ENCODE measurements at regions not wholly inside any gene's neighbourhood (a gene's known extent, or its start where the extent isn't known, plus 50 kb on each side); places are given as distances from the start of the nearest gene placed in this dataset.

- DNase-seq: no peak
Measured at GRCh38 chr2:217289177-217289906, 429.5 kb upstream of the TNP1 start.

- no peak for DNase-seq
Measured at GRCh38 chr2:217288472-217289063, 428.7 kb upstream of the TNP1 start.

GRCh38 chr2:217286833-217287232 is 427.0 kb upstream of the TNP1 start:
- no peak for DNase-seq

DNA sequence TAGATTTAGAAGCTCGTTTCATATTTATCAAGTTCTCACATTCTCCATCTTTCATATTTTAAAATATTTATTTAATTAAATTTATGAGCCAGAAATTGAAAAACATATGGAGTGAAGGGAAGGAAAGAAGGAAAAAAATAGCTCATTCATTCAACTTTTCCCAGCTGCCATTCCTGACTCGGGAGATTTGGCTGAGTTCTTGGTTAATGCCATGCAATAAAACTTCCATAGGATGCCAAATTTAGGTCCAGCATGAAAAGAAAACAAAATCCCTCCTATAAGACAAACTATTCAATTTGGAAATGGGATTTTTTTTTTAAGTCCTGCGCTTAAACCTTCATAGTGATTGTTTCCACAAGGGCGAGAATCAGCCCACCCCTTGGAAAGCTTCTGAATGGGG is 426.1 kb upstream of the TNP1 start:
- no peak for DNase-seq

- DNase-seq: no peak
Measured at GRCh38 chr2:217283460-217283859, 423.6 kb upstream of the TNP1 start.

DNA sequence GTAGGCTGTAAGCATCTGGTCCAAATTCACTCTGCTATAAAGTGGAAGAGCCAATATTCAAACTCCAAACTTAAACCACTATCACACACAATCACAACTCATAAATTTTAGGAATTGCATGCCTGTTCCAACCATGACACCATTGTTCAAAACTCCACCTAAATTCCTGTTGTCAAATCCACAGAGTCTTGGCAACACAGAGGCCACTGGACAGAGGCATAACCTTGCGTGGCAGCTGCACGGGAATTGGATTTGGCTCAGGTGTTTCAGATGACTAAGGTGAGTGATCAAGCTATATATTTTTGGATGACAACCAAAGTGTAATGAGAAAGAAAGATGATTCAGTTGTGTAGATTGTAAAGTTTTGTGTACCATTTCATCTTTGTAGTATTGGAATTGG is 422.7 kb upstream of the TNP1 start:
- DNase-seq: no peak

GRCh38 chr2:217279556-217279955 is 419.7 kb upstream of the TNP1 start:
- DNase-seq: no peak

DNA sequence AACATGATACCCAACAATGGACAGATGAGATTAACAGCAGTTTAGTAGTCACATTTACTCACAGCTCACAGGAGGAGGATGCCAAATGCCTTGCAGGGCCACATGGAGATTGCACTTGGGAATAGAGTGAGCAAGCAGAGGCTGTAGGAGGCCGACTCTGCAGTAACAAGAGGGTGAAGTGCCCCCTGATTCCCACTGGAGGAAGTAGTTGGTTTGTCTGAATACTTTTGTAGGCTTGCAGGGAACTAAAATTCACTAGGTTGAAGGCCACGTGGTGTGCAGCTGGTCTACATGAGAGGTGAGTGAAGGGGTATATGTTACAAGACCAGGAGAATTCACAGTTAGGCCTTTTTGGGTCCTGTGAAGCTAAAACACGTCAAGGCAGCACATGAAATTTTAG is 419.3 kb upstream of the TNP1 start:
- DNase-seq: no peak

GRCh38 chr2:217277646-217278398 is 418.0 kb upstream of the TNP1 start:
- no peak for DNase-seq

DNA sequence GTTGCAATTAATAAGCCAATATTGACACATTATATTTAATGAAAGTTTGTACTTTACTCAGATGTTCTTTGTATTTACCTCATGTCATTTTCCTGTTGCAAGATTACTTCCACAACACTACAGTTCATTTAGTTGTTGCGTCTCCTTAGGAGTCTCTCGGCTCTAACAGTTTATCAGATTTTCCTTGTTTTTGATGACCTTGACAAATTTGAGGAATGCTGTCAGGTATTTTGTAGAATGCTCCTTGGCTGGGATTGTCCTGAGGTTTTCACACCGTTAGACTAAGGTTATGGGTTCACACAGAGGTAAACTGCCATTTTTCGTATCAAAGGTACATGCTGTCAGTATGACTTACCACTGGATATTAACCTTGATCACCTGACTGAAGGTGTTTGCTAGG is 416.6 kb upstream of the TNP1 start:
- no peak for DNase-seq

GRCh38 chr2:217275091-217275490 is 415.2 kb upstream of the TNP1 start:
- DNase-seq: no peak

DNA sequence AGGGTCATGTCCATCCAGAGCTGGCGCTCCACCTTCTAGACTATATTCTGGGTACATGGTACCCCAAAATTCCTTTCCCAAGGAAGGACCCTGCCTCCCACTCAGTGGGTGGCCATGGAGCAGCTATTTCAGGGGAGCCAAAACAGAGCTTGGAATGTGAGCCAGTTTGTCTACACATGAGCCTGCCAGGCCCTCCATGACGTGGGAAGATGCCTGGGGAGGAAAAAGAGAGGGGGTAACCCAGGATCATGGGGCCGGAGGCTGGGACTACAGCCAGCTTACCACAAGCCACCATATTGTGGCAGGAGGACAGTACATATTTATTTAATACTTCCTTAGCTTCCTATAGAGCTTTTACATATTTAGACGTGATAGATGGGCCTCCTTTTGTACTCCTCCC is 414.7 kb upstream of the TNP1 start:
- no peak for DNase-seq

GRCh38 chr2:217273851-217274250 is 414.0 kb upstream of the TNP1 start:
- DNase-seq: no peak

DNA sequence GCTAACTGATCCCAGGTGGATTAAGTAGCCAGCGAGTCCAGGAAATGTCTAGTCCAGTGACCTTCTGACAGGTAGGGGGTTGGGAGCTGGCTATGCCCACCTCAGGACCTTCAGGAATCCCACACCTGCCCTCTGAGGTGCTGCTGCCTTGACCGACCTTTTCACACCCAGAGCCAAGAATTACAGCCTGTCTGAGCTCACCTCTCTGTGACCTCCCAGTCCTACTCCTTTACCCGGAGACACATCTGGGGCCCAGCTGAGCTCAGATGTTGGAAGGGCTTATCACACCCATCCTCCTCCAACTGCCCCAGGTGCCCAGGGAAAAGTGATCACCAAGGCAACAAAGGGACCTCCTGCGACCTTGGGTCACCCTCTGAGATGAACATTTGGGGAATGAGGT is 413.3 kb upstream of the TNP1 start:
- no peak for DNase-seq

- DNase-seq: no peak
Measured at GRCh38 chr2:217271813-217272212, 411.9 kb upstream of the TNP1 start.

DNA sequence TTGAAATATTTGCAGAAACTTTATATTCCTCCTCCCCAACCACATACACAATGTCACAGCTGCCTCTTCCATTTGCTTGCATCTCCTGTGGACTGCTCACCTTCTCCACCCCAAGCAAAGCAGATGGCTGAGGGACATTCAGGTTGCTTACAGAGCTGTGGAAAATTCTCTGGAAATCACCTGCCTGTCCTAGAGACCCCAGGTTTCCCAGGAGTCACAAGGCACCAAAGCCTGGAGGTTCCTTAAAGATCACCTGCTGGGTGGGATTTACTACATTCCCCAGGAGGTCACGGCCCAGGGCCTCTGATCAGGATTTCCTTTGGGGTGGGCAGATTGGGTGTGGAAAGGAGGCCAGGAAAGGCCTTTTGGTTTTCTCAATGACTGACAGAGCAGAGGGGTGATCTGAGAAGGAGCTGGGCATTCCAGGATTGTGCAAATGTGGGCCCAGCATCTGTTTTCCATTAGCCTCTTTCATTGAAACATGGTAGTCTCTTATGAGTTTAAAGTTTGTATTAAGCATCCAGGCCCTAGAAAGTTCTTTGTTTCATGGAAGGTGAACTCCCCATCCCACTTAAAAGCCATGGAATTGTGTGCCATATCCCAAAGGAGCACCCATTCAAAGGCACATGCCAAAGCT is 410.7 kb upstream of the TNP1 start:
- DNase-seq: no peak

GRCh38 chr2:217269701-217270484 is 410.0 kb upstream of the TNP1 start:
- DNase-seq: no peak

DNA sequence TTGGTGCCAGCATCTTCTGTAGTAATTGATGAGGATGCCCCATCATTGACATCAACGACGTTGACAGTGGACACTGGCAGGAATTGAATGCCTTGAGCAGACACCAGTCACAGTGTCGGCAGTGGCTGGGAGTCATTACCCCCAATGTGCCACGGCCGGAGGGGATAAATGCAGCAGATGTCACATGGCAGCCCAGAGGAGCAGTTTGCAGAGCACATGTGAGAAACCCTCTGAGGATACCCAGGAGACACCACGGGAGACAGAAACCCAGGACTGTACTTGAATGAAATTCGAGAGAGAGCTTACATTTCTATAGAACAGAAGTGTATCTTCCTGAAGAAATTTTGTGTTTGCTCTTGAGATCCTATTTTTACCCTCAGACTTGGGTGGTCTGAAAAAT is 409.1 kb upstream of the TNP1 start:
- DNase-seq: no peak

DNA sequence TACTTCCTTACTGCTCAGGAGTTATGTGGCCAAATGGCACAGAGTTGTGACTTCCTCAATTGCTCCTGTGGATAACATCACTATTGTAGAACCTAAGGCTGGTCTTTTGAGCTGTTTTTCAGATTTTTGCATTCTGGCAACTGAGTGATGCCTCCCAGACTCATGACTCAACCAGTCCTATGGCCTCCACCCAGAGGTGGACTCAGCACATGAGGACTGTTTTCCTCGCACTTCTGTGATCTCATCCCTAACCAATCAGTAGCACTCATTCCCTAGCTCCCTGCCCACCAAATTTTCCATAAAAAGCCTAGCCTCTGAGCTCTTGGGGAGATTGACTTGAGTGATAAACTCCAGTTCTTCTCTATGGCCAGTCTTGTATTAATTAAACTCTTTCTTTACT is 407.9 kb upstream of the TNP1 start:
- no peak for DNase-seq

GRCh38 chr2:217263756-217264155 is 403.9 kb upstream of the TNP1 start:
- no peak for DNase-seq

- DNase-seq: no peak
Measured at GRCh38 chr2:217262911-217263310, 403.0 kb upstream of the TNP1 start.

DNA sequence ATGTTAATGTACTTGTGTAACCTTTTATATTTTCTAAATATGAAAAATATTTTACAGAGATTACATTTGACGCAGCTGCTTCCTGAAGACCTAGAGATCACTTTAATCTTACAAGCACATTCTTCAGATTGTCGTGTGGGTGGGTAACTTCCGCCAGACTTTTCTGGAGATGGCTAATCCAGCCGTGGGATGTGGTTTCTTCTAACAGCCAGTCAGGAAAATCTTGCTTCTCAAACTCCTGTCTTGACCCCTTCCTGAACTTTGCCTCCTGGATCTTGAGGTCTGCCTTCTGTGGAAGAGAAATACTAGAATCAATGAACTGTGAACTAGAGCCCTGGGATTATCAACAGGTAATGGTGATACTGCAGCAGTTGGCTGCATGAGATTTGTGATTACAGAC is 401.6 kb upstream of the TNP1 start:
- DNase-seq: no peak

Data from activated CD4-positive, alpha-beta T cell treated with anti-CD3 and anti-CD28 coated beads, Interleukin-10, Interleukin-2, amounts not matched to agents 100 ng/mL and 50 ng/mL, durations not matched to agents 16 hours and 8 hours (primary cell).